Activated naive CD4-positive, alpha-beta T cell treated with anti-CD3 and anti-CD28 coated beads, Interleukin-2, amount 10 ng/mL, durations not matched to agents 7 days and 5 days (primary cell): ENCODE measurements at regions not wholly inside any gene's neighbourhood (a gene's known extent, or its start where the extent isn't known, plus 50 kb on each side); places are given as distances from the start of the nearest gene placed in this dataset.

Experiments used
- CTCF ChIA-PET: fragments of 350-600 bp; sonication (Branson Sonifier 250); formaldehyde crosslinking; loops from one replicate; lab custom pipeline; 2021; ENCODE audit warnings: antibody characterized with exemption; lab: Charles Lee
- DNase-seq: peaks from one replicate; pipeline ENCODE4 v3.0.0-alpha.2; 2020
- H3K27ac Mint-ChIP-seq: one replicate; pipeline ENCODE4 v1.8.0; 2021; ENCODE audit warnings: mild to moderate bottlenecking, moderate library complexity, mixed read lengths
- H3K27me3 Mint-ChIP-seq: one replicate; pipeline ENCODE4 v1.8.0; 2021; ENCODE audit warnings: mild to moderate bottlenecking, mixed read lengths
- H3K36me3 Mint-ChIP-seq: one replicate; pipeline ENCODE4 v1.8.0; 2021; ENCODE audit warnings: mixed read lengths
- H3K4me1 Mint-ChIP-seq: one replicate; pipeline ENCODE4 v1.8.0; 2021; ENCODE audit warnings: mixed read lengths
- H3K4me3 Mint-ChIP-seq: one replicate; pipeline ENCODE4 v1.8.0; 2021; ENCODE audit warnings: mild to moderate bottlenecking, moderate library complexity, mixed read lengths
- H3K9me3 Mint-ChIP-seq: one replicate; pipeline ENCODE4 v1.8.0; 2021; ENCODE audit warnings: mixed read lengths

DNA sequence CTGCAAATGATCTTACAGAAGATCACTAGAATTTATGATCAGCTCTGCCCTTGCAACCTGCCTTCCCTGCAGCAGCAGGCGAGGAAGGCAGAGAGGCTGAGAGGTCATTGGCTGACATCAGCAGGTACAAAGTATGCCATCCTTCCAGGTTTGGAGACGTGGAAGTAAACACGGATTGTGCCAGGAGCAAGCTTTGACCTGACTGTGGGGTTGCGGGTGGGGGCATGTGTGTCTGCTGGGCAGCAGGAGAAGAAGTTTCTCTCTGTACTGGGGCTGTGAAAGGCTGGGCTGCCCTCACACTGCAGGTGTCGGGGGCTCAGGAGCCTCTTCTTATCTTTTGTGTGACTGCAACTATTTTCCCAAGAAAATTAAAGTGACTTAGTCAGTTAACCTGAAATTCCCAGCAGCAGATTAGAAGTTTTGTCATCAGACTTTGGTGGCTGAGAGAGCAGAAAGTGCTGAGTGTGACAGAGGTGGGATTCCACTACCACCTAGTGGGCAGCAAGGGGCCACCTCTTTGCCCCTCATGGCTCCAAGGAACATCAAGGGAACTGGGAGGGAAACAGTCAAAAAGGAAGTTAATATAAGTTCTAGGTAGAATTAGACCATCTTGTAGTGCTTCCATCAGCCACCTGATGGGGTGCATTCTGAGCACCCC lies 565.9 kb downstream of the ETS1 start:
- CTCF ChIA-PET, result interaction anchor here (1.2 to 2.4 kb wide), 3 partner anchors 12 to 809 kb away, joined by 4 to 11 read pairs (median 5); no protein-coding TSS in a partner anchor
- peaks cover 7% of the 10 kb centered on the region for H3K27me3 Mint-ChIP-seq

DNA sequence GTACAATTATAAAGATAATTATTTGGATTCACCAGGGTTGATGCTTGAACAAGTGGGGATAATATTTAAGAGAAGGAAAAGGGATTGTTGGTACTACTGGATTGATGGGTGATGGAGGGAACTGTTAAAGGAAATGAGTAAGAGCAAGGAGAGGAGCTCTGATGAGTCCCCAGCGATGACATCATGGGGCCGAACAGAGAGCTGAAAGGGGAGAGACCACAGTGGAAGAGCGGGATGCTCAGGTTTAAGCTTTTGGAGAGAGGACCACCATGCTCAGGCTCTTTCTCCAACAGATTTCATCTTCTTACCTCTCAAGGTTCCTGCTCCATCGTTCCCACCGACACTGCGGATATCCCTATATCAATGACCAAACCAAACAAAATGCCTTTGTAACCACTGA lies 568.7 kb downstream of the ETS1 start:
- peaks cover 8% of the 10 kb centered on the region for H3K4me1 Mint-ChIP-seq
- no peaks in the 10 kb centered on the region for H3K36me3 Mint-ChIP-seq
- CTCF ChIA-PET, result no interaction called here
- DNase-seq, result no peak
- H3K9me3 Mint-ChIP-seq, result no peaks in the 10 kb centered on the region
- no peak overlapping the region for H3K27ac Mint-ChIP-seq
- H3K27me3 Mint-ChIP-seq, result peaks cover 7% of the 10 kb centered on the region
- H3K4me3 Mint-ChIP-seq, result no peak overlapping the region

More for the DNA sequence above, 565.9 kb downstream of the ETS1 start:
- Mint-ChIP-seq H3K4me3 (no peak overlapping the region), H3K9me3 (no peaks in the 10 kb centered on the region), H3K4me1 (peaks cover 8% of the 10 kb centered on the region), H3K27ac (peak overlapping the region; percentile 34), H3K36me3 (no peaks in the 10 kb centered on the region)
- no peak for DNase-seq

DNA sequence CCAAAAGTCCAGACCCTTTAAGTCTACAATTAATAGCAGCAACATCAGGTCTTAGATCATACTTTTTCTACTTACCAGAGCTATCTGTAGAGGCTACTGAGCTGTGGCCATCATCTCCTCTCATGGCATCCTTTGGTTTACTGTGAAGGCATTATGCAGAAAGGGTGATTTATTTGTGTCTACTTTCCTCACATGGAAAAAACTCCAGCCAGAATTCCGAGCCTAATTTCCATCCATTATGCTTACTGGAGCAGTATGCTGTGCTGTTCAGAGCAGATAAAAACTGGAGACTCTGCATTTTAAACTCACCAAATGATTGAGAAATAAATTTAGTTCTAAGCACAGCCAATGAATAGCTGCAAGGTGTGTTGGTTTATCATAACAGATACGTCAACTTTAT lies 581.8 kb downstream of the ETS1 start:
- Mint-ChIP-seq H3K4me1 (no peaks in the 10 kb centered on the region), H3K4me3 (no peak overlapping the region), H3K27me3 (no peaks in the 10 kb centered on the region), H3K9me3 (peaks cover 13% of the 10 kb centered on the region), H3K27ac (no peak overlapping the region), H3K36me3 (peaks cover 7% of the 10 kb centered on the region)
- CTCF ChIA-PET, result no interaction called here
- DNase-seq, result no peak

DNA sequence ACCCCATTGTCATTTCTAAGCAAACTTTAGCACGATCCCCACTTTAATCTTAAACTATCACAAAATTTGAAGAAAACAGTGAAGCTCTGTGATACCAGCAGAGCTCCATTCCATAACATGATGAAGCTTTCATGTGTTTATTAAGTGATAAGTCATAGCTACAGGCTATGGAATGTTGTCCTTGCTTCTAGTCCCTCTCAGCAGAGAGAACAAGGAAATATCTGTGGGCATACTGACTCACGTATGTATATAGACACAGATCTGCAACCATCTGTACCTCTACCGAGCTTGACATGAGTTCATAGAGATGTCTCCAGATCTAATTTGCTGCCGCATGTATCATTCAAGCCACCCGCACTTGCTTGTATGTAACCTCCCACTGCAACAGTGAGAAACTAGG lies 588.9 kb downstream of the ETS1 start:
- DNase-seq, result no peak
- CTCF ChIA-PET, result no interaction called here
- Mint-ChIP-seq H3K36me3 (no peaks in the 10 kb centered on the region), H3K9me3 (no peaks in the 10 kb centered on the region), H3K4me1 (no peaks in the 10 kb centered on the region), H3K4me3 (no peak overlapping the region), H3K27ac (no peak overlapping the region), H3K27me3 (peaks cover 10% of the 10 kb centered on the region)

DNA sequence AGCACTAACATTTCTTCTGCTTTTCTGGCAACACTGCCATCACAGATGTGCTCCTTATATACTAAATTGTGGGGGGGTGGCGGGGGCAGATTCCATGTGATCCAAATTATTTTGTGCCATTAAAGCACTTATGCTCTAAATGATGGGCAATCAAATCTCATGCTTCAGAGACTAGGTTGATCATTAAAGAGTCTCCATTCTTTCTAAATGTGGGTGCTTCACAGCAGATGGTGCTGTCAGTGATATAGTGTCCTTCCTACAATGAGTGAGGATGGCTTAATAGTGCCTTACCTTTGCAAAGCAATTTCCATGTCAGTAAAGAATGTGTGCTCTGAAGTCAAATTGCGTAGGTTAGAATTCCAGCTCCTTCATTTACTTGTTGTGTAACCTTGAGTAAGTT lies 589.8 kb downstream of the ETS1 start:
- CTCF ChIA-PET, result no interaction called here
- Mint-ChIP-seq H3K27me3 (peaks cover 10% of the 10 kb centered on the region), H3K4me3 (no peak overlapping the region), H3K4me1 (no peaks in the 10 kb centered on the region), H3K36me3 (no peaks in the 10 kb centered on the region), H3K9me3 (no peaks in the 10 kb centered on the region), H3K27ac (no peak overlapping the region)
- DNase-seq, result no peak

DNA sequence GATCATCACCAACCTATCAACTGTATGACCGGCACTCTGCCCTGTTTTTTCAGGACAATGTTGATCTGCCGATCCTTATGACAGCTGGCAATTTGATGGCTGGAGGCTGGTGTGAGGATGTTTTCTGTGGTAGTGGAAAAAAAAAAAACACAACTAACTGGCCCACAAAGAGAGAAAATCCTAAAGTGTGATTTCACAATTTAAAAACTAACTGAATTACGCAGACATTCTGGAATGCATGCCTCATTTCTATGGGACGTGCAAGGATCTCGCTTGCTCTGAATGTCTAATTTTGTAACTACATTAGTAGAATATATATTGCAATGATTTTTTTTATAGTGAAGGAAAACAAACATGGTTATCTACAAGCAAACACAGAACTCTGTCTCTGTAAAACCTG lies 590.5 kb downstream of the ETS1 start:
- Mint-ChIP-seq H3K27ac (no peak overlapping the region), H3K4me1 (no peaks in the 10 kb centered on the region), H3K36me3 (no peaks in the 10 kb centered on the region), H3K27me3 (peaks cover 10% of the 10 kb centered on the region), H3K9me3 (no peaks in the 10 kb centered on the region), H3K4me3 (no peak overlapping the region)
- no peak for DNase-seq
- CTCF ChIA-PET, result no interaction called here

DNA sequence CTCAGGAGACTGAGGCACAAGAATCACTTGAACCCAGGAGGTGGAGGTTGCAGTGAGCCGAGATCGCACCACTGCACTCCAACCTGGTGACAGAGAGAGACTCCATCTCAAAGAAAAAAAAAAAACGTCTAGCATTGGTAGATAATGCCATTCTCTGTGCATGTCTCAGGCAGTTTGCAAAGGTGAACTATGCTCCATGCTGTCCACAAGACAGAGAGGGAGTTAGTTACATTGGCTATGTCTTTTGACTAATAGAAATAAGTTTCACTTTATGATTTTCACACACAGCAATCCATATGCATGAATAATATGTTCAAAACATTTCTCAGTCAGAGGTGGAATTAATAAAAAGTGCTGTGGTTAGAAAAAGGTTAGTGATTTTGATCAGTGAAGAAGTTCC lies 591.4 kb downstream of the ETS1 start:
- no peak for DNase-seq
- Mint-ChIP-seq H3K4me1 (no peaks in the 10 kb centered on the region), H3K27me3 (peaks cover 10% of the 10 kb centered on the region), H3K27ac (no peak overlapping the region), H3K4me3 (no peak overlapping the region), H3K36me3 (no peaks in the 10 kb centered on the region), H3K9me3 (no peaks in the 10 kb centered on the region)
- CTCF ChIA-PET, result no interaction called here

DNA sequence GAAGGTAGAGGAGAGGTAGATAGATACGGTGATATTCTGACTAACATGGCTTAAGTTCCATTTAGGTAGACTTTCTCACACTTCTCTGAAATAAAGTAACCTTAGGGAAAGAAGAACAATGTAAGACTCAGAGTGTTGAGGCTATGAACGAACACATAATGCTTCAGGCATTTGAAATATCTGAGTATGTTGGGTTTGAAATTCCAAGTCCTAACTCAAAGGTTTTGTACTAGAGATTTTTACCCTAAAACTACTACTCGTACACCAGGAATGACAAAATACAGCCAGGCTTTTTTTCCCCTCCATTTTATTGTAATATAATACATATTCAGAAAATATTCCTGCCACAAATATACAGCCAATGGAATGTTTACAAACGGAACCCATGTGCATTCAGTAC lies 592.6 kb downstream of the ETS1 start:
- no peaks in the 10 kb centered on the region for H3K36me3 Mint-ChIP-seq
- no peak overlapping the region for H3K4me3 Mint-ChIP-seq
- H3K9me3 Mint-ChIP-seq, result no peaks in the 10 kb centered on the region
- no peaks in the 10 kb centered on the region for H3K4me1 Mint-ChIP-seq
- peaks cover 10% of the 10 kb centered on the region for H3K27me3 Mint-ChIP-seq
- CTCF ChIA-PET, result no interaction called here
- no peak overlapping the region for H3K27ac Mint-ChIP-seq
- DNase-seq, result no peak

DNA sequence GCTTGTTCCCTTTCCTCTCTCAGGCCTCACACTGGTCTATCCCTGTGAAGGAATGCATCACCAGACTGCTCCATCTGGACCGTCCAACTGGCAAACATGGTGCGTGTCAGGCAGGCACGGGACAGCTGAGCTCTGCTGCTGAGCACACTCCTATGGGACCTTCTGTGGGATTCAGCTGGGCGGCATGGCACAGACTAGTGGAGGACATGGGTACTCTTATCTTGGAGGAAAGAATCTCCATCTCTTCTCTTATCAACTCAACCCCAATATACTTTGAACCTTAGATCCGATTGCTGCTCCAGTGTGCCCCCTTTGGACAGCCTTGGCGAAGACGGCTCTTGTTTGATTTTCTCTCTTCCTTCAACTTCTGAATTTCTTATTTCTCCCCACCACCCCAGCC lies 593.6 kb downstream of the ETS1 start:
- no peaks in the 10 kb centered on the region for H3K9me3 Mint-ChIP-seq
- H3K27ac Mint-ChIP-seq, result no peak overlapping the region
- CTCF ChIA-PET, result no interaction called here
- H3K4me3 Mint-ChIP-seq, result no peak overlapping the region
- peaks cover 10% of the 10 kb centered on the region for H3K27me3 Mint-ChIP-seq
- no peaks in the 10 kb centered on the region for H3K4me1 Mint-ChIP-seq
- no peaks in the 10 kb centered on the region for H3K36me3 Mint-ChIP-seq
- DNase-seq, result no peak

DNA sequence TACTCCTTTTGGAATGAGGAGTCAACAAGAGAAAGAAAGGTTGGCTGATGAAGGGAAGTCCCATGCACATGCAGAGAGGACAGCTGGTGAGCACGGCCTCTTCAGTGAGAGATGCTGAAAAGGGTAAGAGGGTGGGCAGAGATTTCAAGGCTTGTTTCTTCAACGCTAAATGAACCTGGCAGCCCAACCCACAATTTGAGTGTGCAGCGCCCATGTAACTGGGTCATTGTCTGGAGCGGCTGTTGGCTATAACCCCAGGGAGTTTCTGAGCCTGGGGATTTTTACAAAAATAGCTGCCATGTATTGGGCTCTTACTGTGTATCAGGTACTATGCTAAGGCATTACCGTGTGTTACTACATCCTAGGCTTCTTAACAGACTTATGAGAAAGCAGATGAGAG lies 594.1 kb downstream of the ETS1 start:
- Mint-ChIP-seq H3K27me3 (peaks cover 10% of the 10 kb centered on the region), H3K27ac (no peak overlapping the region), H3K36me3 (no peaks in the 10 kb centered on the region), H3K4me3 (no peak overlapping the region), H3K4me1 (no peaks in the 10 kb centered on the region), H3K9me3 (no peaks in the 10 kb centered on the region)
- CTCF ChIA-PET, result no interaction called here
- DNase-seq, result no peak

DNA sequence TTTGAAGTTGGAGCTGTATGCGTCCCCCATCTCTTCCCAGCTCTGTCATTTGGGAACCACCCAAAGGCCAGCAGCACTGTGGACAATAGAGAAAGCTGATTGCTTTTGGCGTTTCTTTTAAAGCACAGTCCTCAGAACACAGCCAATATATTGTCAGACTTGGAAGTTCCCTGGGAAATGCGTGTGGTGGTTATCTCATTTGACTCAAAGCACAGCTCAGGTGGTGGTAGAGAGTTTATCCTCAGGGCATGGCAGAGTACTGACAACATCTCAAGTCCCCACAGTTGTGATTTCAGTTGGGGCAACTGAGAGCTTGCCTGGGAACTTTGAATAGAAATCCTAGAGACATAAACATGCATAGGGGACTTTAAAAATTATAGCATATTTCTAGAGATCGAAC lies 601.3 kb downstream of the ETS1 start:
- DNase-seq, result no peak
- Mint-ChIP-seq H3K27me3 (no peaks in the 10 kb centered on the region), H3K27ac (no peak overlapping the region), H3K9me3 (no peaks in the 10 kb centered on the region), H3K4me1 (no peaks in the 10 kb centered on the region), H3K4me3 (no peak overlapping the region), H3K36me3 (no peaks in the 10 kb centered on the region)
- CTCF ChIA-PET, result no interaction called here

DNA sequence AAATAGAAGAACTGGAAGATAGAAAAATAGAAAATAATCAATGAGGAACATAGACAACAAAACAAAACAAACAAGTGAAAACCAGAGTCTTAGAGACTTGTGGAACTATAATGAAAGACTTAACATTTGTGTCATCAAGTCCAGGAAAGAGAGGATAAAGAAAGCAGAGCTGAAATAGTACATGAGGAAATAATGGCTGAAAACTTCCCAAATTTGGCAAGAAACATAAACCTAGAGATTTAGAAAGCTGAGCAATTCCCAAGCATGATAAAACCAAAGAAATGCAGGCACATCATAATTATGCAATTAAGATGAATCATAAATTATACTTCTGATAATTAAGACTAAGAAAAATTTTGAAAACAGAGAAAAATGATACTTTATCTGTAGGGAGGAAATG lies 614.5 kb downstream of the ETS1 start:
- Mint-ChIP-seq H3K9me3 (no peaks in the 10 kb centered on the region), H3K27me3 (no peaks in the 10 kb centered on the region), H3K27ac (no peak overlapping the region), H3K4me1 (no peaks in the 10 kb centered on the region), H3K4me3 (no peak overlapping the region), H3K36me3 (no peaks in the 10 kb centered on the region)
- DNase-seq, result no peak
- CTCF ChIA-PET, result no interaction called here

DNA sequence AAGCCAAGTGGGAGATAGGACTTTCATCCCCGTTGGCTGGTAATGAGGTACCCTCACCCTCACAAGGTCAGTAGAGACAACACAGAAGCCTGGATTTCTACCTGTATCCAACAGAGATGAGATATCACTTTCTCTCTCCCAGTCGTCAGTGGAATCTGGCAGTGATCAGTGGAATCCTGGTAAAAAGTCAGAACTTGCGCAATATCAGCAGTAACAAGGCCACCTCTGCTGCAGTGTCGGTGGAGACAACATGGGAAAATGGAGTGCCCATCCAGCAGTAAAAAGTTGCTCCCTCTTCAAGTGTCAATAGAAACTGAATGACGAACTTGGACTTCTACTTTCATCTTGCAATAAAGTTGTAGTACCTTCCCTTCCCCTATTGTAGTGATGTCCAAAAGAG lies 615.9 kb downstream of the ETS1 start:
- Mint-ChIP-seq H3K36me3 (no peaks in the 10 kb centered on the region), H3K9me3 (no peaks in the 10 kb centered on the region), H3K27ac (no peak overlapping the region), H3K27me3 (no peaks in the 10 kb centered on the region), H3K4me1 (no peaks in the 10 kb centered on the region), H3K4me3 (no peak overlapping the region)
- CTCF ChIA-PET, result no interaction called here
- DNase-seq, result no peak

DNA sequence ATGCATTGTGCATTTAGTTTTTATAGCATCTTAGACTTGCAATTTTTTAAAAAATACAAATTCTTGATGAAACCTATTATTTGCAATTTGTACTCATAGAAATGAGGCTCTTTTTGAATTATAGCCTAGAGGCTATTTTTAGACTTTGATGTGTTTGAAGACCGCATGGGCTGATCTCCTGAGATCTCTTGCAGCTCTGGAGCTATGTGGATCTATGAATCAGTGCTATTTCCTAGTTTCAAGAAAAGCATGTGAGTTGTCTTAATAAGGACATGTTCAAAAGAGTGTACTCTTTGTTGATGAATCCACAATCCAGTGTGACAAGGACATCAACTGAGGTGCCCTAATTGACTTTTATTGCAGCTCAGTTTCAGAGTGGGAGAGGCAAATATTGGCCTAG lies 620.5 kb downstream of the ETS1 start:
- no peaks in the 10 kb centered on the region for H3K4me1 Mint-ChIP-seq
- CTCF ChIA-PET, result no interaction called here
- no peaks in the 10 kb centered on the region for H3K27me3 Mint-ChIP-seq

DNA sequence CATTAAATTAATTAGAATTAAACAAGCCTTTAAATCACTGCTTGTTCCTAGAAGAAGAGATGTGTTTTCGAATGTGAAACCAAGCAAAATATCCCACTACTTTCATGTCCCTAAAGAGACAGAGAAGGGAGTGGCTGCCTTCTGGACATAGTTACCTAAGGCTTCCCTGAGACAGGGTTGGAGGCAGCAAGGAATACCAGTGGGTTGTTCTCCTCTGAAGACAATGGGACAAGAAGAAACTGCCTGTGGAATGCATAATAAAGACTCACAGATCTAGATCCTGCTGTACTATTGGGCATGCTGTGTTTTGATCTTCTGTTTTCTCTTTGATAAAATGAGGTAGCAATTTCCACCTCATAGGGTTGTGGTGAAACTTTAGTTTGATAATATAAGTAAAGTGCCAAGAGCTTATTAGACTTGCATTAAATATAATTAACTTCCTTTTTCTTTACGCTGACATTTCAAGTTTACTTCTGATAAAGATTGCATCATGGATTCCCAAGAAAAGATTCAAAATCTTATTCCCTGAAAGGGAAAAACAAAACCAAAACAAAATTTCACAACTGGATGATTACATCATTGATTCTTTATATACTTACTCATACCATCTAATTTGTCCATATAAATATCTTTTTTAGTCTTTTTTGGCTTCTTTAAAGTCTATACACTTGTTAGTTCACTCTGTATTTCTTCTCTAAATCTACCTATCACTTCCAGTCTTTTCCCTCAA lies 621.3 kb downstream of the ETS1 start:
- H3K4me3 Mint-ChIP-seq, result no peak overlapping the region
- no peak overlapping the region for H3K27ac Mint-ChIP-seq
- no peak for DNase-seq
- CTCF ChIA-PET, result no interaction called here
- no peaks in the 10 kb centered on the region for H3K9me3 Mint-ChIP-seq
- H3K36me3 Mint-ChIP-seq, result no peaks in the 10 kb centered on the region
- no peaks in the 10 kb centered on the region for H3K4me1 Mint-ChIP-seq
- H3K27me3 Mint-ChIP-seq, result no peaks in the 10 kb centered on the region

More for the DNA sequence above, 620.5 kb downstream of the ETS1 start:
- Mint-ChIP-seq H3K36me3 (no peaks in the 10 kb centered on the region), H3K27ac (no peak overlapping the region), H3K4me3 (no peak overlapping the region), H3K9me3 (no peaks in the 10 kb centered on the region)
- no peak for DNase-seq
